Thymus (tissue), 11 donors: ENCODE measurements at regions not wholly inside any gene's neighbourhood (a gene's known extent, or its start where the extent isn't known, plus 50 kb on each side); places are given as distances from the start of the nearest gene placed in this dataset.

Source experiments
- DNase-seq, 9 donors: peaks; one replicate each; pipeline ENCODE4 v3.0.0-alpha.2; 2013; ENCODE audit warnings: low spot score in 9 of 9, low read depth in 6 of 9, missing footprints in 1 of 9
- H3K27ac ChIP-seq, 2 donors: one replicate each; pipeline ENCODE4 v1.5.1; 2013; ENCODE audit warnings: control low read depth in 1 of 2, low read depth in 1 of 2, low read length in 1 of 2, mild to moderate bottlenecking in 1 of 2, moderate library complexity in 1 of 2
- H3K27me3 ChIP-seq, 2 donors: one replicate each; pipeline ENCODE4 v1.5.1; 2013; ENCODE audit warnings: low read length in 1 of 2; ENCODE audit not compliant: control insufficient read depth in 2 of 2, insufficient read depth in 1 of 2
- H3K36me3 ChIP-seq, 2 donors: one replicate each; pipeline ENCODE4 v1.5.1; 2013; ENCODE audit warnings: low read length in 1 of 2, mild to moderate bottlenecking in 1 of 2, moderate library complexity in 1 of 2; ENCODE audit not compliant: control insufficient read depth in 2 of 2, insufficient read depth in 2 of 2
- H3K4me1 ChIP-seq, 2 donors: one replicate each; pipeline ENCODE4 v1.5.1; 2013; ENCODE audit warnings: low read length in 2 of 2; ENCODE audit not compliant: control insufficient read depth in 2 of 2, insufficient read depth in 2 of 2
- H3K4me3 ChIP-seq, 2 donors: one replicate each; pipeline ENCODE4 v1.5.1; 2013; ENCODE audit warnings: low read length in 2 of 2, control low read depth in 1 of 2, mild to moderate bottlenecking in 1 of 2
- H3K9me3 ChIP-seq, 2 donors: one replicate each; pipeline ENCODE4 v1.5.1; 2013; ENCODE audit warnings: low read length in 1 of 2, mild to moderate bottlenecking in 1 of 2; ENCODE audit not compliant: control insufficient read depth in 2 of 2, insufficient read depth in 1 of 2
- WGBS: extraction: QIAGEN DNeasy Blood & Tissue Kit; methylation state at CpG from one replicate; pipeline ENCODE4 v1.1.7; 2013; 5-methylcytosine and 5-hydroxymethylcytosine counted together
- donor health status: healthy.

- Histone ChIP-seq H3K4me1 (no peaks in the 10 kb centered on the region), H3K27me3 (no peaks in the 10 kb centered on the region), H3K4me3 (no peak overlapping the region), H3K36me3 (no peaks in the 10 kb centered on the region), H3K27ac (no peak overlapping the region), H3K9me3 (no peaks in the 10 kb centered on the region)
- no peak for DNase-seq
These were observed 338.5 kb upstream of the SLC30A5 start for GRCh38 chr5:68755293-68755692.

GRCh38 chr5:68757006-68757405 lies 336.8 kb upstream of the SLC30A5 start:
- no peaks in the 10 kb centered on the region for H3K9me3 ChIP-seq
- H3K4me3 ChIP-seq: no peak overlapping the region
- DNase-seq: no peak
- H3K4me1 ChIP-seq: no peaks in the 10 kb centered on the region
- no peaks in the 10 kb centered on the region for H3K36me3 ChIP-seq
- H3K27ac ChIP-seq: no peak overlapping the region
- H3K27me3 ChIP-seq: no peaks in the 10 kb centered on the region
- WGBS: 1% methylated on average over 1 of the region's 1 CpG

- H3K4me3 ChIP-seq: no peak overlapping the region
- no peak overlapping the region for H3K27ac ChIP-seq
- H3K36me3 ChIP-seq: no peaks in the 10 kb centered on the region
- 92% methylated on average over 1 of the region's 1 CpG for WGBS
- H3K9me3 ChIP-seq: no peaks in the 10 kb centered on the region
- DNase-seq: no peak
- H3K4me1 ChIP-seq: no peaks in the 10 kb centered on the region
- no peaks in the 10 kb centered on the region for H3K27me3 ChIP-seq
These were observed 336.1 kb upstream of the SLC30A5 start for GRCh38 chr5:68757626-68758212.

- Histone ChIP-seq H3K27ac (no peak overlapping the region), H3K4me1 (no peaks in the 10 kb centered on the region), H3K27me3 (no peaks in the 10 kb centered on the region), H3K4me3 (no peak overlapping the region), H3K36me3 (no peaks in the 10 kb centered on the region), H3K9me3 (no peaks in the 10 kb centered on the region)
- DNase-seq: no peak
- 92% methylated on average over 5 of the region's 5 CpGs for WGBS
These were observed 334.2 kb upstream of the SLC30A5 start for GRCh38 chr5:68759593-68759992.

- H3K27me3 ChIP-seq: no peaks in the 10 kb centered on the region
- WGBS: 96% methylated on average over 2 of the region's 2 CpGs
These were observed 331.6 kb upstream of the SLC30A5 start for GRCh38 chr5:68762201-68762600.

DNA sequence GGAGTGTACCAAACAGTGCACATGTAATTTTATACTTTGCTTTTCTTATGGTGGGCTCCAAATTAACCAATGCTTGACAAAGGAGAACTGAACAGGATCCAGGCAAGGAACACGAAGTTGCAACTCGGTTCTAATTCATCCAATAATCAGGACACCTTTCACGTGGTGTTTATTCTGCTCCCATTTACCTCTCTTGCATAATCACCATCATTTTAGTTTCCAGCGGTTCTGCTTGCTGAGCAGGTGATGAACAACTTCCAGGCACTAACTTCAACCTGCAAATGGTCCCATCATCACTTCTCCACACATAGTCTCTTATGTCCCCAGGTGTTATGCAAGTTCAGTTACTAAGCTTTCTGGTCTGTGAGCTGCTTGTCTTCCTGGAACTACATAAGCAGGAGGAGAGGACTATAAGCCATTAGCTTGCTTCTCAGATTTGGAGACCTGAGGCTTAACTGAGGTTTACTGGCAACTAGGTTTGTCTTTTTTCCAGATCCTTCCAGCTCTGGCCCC lies 326.8 kb upstream of the SLC30A5 start:
- Histone ChIP-seq H3K27ac (no peak overlapping the region), H3K9me3 (no peaks in the 10 kb centered on the region), H3K36me3 (no peaks in the 10 kb centered on the region), H3K4me1 (no peaks in the 10 kb centered on the region), H3K27me3 (no peaks in the 10 kb centered on the region), H3K4me3 (no peak overlapping the region)
- DNase-seq: no peak
- 98% methylated on average over 4 of the region's 4 CpGs for WGBS

More at GRCh38 chr5:68762201-68762600, 331.6 kb upstream of the SLC30A5 start:
- H3K9me3 ChIP-seq: no peaks in the 10 kb centered on the region
- no peaks in the 10 kb centered on the region for H3K36me3 ChIP-seq
- no peak overlapping the region for H3K4me3 ChIP-seq
- H3K27ac ChIP-seq: no peak overlapping the region
- no peaks in the 10 kb centered on the region for H3K4me1 ChIP-seq
- no peak for DNase-seq

GRCh38 chr5:68770551-68770950 lies 323.3 kb upstream of the SLC30A5 start:
- WGBS: 98% methylated on average over 3 of the region's 3 CpGs
- H3K27ac ChIP-seq: no peak overlapping the region
- DNase-seq: no peak

DNA sequence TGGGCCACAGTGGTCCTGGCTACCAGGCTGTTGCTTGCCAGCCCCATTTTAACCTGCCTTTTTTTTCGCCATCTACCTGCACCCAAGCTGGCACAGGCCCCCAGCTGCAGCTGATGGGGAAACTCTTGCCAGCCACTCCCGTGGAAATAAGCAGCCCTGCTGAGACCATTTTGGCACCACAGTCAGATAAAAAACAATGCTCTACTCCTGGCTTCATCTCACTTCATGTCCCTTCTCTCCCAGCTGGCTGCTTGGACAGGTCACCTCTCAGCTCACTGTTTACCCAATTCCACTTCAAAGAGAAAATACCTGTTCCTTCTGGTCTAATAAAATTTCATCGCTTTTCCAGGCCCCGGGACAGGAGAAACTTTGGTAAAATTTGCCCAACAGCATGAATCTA lies 322.6 kb upstream of the SLC30A5 start:
- Histone ChIP-seq H3K27ac (no peak overlapping the region), H3K4me3 (no peak overlapping the region), H3K36me3 (no peaks in the 10 kb centered on the region), H3K27me3 (no peaks in the 10 kb centered on the region), H3K4me1 (no peaks in the 10 kb centered on the region), H3K9me3 (no peaks in the 10 kb centered on the region)
- no peak for DNase-seq
- 95% methylated on average over 4 of the region's 4 CpGs for WGBS

More at GRCh38 chr5:68770551-68770950, 323.3 kb upstream of the SLC30A5 start:
- no peak overlapping the region for H3K4me3 ChIP-seq
- no peaks in the 10 kb centered on the region for H3K36me3 ChIP-seq
- no peaks in the 10 kb centered on the region for H3K9me3 ChIP-seq
- H3K4me1 ChIP-seq: no peaks in the 10 kb centered on the region
- no peaks in the 10 kb centered on the region for H3K27me3 ChIP-seq

- 93% methylated on average over 3 of the region's 3 CpGs for WGBS
- Histone ChIP-seq H3K9me3 (no peaks in the 10 kb centered on the region), H3K4me1 (no peaks in the 10 kb centered on the region), H3K27me3 (no peaks in the 10 kb centered on the region), H3K4me3 (no peak overlapping the region), H3K27ac (no peak overlapping the region), H3K36me3 (no peaks in the 10 kb centered on the region)
- no peak for DNase-seq
These were observed 322.1 kb upstream of the SLC30A5 start for GRCh38 chr5:68771732-68772131.
